Thyroid gland (tissue), 4 donors: ENCODE measurements at regions not wholly inside any gene's neighbourhood (a gene's known extent, or its start where the extent isn't known, plus 50 kb on each side); places are given as distances from the start of the nearest gene placed in this dataset.

Experiments
- POLR2A ChIP-seq, 2 donors: fragments of 450-650 bp; IDR thresholded peaks; one replicate each; pipeline ENCODE4 v1.6.1; 2017; ENCODE audit warnings: antibody characterized with exemption in 2 of 2, mild to moderate bottlenecking in 2 of 2, moderate library complexity in 1 of 2
- TF ChIP-seq, protein P1 (sequence below), 6 experiments: fragments of 200-600 bp in 3 of 6; fragments of 450-650 bp in 3 of 6; sonication (generic) in 3 of 6; IDR thresholded peaks; one replicate each; pipeline ENCODE4 v1.5.1; 2016 to 2019; ENCODE audit warnings: antibody characterized with exemption in 6 of 6, mild to moderate bottlenecking in 2 of 6, inconsistent platforms in 1 of 6, moderate library complexity in 1 of 6

DNA sequence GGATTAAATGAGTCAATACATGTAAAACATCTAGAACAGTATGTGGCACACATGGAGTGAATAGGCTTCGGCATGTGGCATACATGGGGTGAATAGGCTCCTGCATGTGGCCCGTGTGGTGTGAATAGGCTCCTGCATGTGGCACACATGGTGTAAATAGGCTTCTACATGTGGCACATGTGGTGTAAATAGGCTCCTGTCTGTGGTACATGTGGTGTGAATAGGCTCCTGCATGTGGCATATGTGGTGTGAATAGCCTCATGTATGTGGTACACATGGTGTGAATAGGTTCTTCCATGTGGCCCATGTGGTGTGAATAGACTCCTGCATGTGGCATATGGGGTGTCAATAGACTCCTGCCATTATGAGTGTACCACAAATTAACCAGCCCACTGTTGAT lies 219.1 kb upstream of the KIRREL3 start:
- TF ChIP-seq, protein P1, sequence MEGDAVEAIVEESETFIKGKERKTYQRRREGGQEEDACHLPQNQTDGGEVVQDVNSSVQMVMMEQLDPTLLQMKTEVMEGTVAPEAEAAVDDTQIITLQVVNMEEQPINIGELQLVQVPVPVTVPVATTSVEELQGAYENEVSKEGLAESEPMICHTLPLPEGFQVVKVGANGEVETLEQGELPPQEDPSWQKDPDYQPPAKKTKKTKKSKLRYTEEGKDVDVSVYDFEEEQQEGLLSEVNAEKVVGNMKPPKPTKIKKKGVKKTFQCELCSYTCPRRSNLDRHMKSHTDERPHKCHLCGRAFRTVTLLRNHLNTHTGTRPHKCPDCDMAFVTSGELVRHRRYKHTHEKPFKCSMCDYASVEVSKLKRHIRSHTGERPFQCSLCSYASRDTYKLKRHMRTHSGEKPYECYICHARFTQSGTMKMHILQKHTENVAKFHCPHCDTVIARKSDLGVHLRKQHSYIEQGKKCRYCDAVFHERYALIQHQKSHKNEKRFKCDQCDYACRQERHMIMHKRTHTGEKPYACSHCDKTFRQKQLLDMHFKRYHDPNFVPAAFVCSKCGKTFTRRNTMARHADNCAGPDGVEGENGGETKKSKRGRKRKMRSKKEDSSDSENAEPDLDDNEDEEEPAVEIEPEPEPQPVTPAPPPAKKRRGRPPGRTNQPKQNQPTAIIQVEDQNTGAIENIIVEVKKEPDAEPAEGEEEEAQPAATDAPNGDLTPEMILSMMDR (IDR thresholded peaks at IDR 0.05) = no peak
- TF ChIP-seq POLR2A (IDR thresholded peaks at IDR 0.05) = no peak
